K562 (cell line): ENCODE measurements at regions not wholly inside any gene's neighbourhood (a gene's known extent, or its start where the extent isn't known, plus 50 kb on each side); places are given as distances from the start of the nearest gene placed in this dataset.

Source experiments
- ATAC-seq: fragments of 200-7000 bp; cut with Tn5 transposase; 3 replicates; pipeline ENCODE4 v1.9.1; 2020; ENCODE audit warnings: moderate library complexity
- BruUV-seq: library from RNA; stranded (reverse); fragments of 400-500 nt; replicated peaks from 2 replicates; lab custom pipeline; 2021; lab: Mats Ljungman, UMichigan
- CTCF ChIA-PET: fragments of 300-600 bp; formaldehyde crosslinking; extraction: SDS; loops from one replicate; lab custom pipeline; 2021; ENCODE audit warnings: low intra/inter-chr PET ratio; lab: Yijun Ruan, JAX
- POLR2A ChIA-PET: fragments of 300-600, 350-650 bp; sonication (Branson Sonifier 250); formaldehyde crosslinking; extraction: SDS; loops from one replicate; lab custom pipeline; 2021; ENCODE audit warnings: antibody characterized with exemption, inconsistent platforms; lab: Yijun Ruan, JAX
- DNase-seq, 4 experiments: peaks; one replicate each; pipeline versions ENCODE4 v3.0.0 to v3.0.0-alpha.2; 2011 to 2018; ENCODE audit warnings: low spot score in 3 of 4, mixed read lengths in 3 of 4; ENCODE audit errors: extremely low read depth in 1 of 4
- FAIRE-seq: peaks from 2 replicates; lab custom pipeline; 2011; peaks lifted over from hg19 to GRCh38; lab: Jason Lieb, UNC
- H2AFZ ChIP-seq: 2 replicates; pipeline ENCODE4 v1.6.0; 2011; ENCODE audit warnings: low read depth, low read length, control low read depth, inconsistent platforms
- H3K27ac ChIP-seq: fragments of 200-600 bp; 3 replicates; pipeline ENCODE4 v1.8.0; 2011; ENCODE audit warnings: low read depth, mild to moderate bottlenecking, control low read depth, inconsistent platforms, low read length, moderate library complexity, mixed read lengths; ENCODE audit errors: extremely low read depth
- H3K27me3 ChIP-seq, 2 experiments: fragments of 300-600 bp in 1 of 2; 2 replicates in 1 of 2; 3 replicates in 1 of 2; pipeline versions ENCODE4 v1.6.0 to v1.8.0; 2011; ENCODE audit warnings: inconsistent platforms in 2 of 2, low read length in 2 of 2, mild to moderate bottlenecking in 1 of 2, mixed read lengths in 1 of 2, moderate library complexity in 1 of 2; ENCODE audit not compliant: control insufficient read depth in 2 of 2, insufficient read depth in 2 of 2
- H3K36me3 ChIP-seq: fragments of 300-600 bp; 3 replicates; pipeline ENCODE4 v1.8.0; 2011; ENCODE audit warnings: mild to moderate bottlenecking, low read length, inconsistent platforms; ENCODE audit not compliant: control insufficient read depth, insufficient read depth
- H3K4me1 ChIP-seq, 2 experiments: fragments of 200-600 bp in 1 of 2; replicated peaks in 1 of 2; 2 replicates in 1 of 2; 3 replicates in 1 of 2; pipeline versions ENCODE4 v1.5.1 to v1.8.0; 2011; ENCODE audit warnings: inconsistent platforms in 2 of 2, low read length in 2 of 2, mild to moderate bottlenecking in 1 of 2, mixed read lengths in 1 of 2, moderate library complexity in 1 of 2; ENCODE audit not compliant: control insufficient read depth in 2 of 2, insufficient read depth in 2 of 2
- H3K4me2 ChIP-seq: 2 replicates; pipeline ENCODE4 v1.6.1; 2011; ENCODE audit warnings: low read length, control low read depth, inconsistent platforms, mixed read lengths; ENCODE audit not compliant: insufficient read depth
- H3K4me3 ChIP-seq: fragments of 200-600 bp; sonication (generic), shearing (Covaris generic); 2 replicates; pipeline ENCODE4 v1.5.1; 2016; ENCODE audit warnings: control low read depth, inconsistent platforms
- H3K79me2 ChIP-seq: fragments of 200-600 bp; 3 replicates; pipeline ENCODE4 v1.8.0; 2011; ENCODE audit warnings: low read length, inconsistent platforms; ENCODE audit not compliant: control insufficient read depth, insufficient read depth
- H3K9ac ChIP-seq, 2 experiments: 2 replicates each; pipeline versions ENCODE4 v1.6.0 to v1.6.1; 2011; ENCODE audit warnings: low read depth in 2 of 2, low read length in 2 of 2, control low read depth in 1 of 2, inconsistent platforms in 1 of 2, mild to moderate bottlenecking in 1 of 2, mixed read lengths in 1 of 2; ENCODE audit not compliant: insufficient read depth in 1 of 2
- H3K9me1 ChIP-seq: one replicate; pipeline ENCODE4 v1.6.0; 2011; ENCODE audit warnings: inconsistent platforms, mild to moderate bottlenecking, low read length, moderate library complexity; ENCODE audit not compliant: control insufficient read depth, insufficient read depth
- H3K9me3 ChIP-seq: replicated peaks from 2 replicates; pipeline ENCODE4 v1.5.1; 2011; ENCODE audit warnings: low read depth, low read length, inconsistent platforms; ENCODE audit not compliant: control insufficient read depth, insufficient read depth
- H4K20me1 ChIP-seq: replicated peaks from 2 replicates; pipeline ENCODE4 v1.6.1; 2011; ENCODE audit warnings: low read length, inconsistent platforms, mixed read lengths; ENCODE audit not compliant: control insufficient read depth, insufficient read depth
- BDP1 ChIP-seq: IDR thresholded peaks from 3 replicates; pipeline ENCODE4 v1.6.1; 2011; ENCODE audit not compliant: insufficient read length, insufficient read depth
- CTBP1 ChIP-seq: fragments of 450-650 bp; IDR thresholded peaks from 2 replicates; pipeline ENCODE4 v1.6.1; 2016; ENCODE audit warnings: borderline replicate concordance
- GABPA ChIP-seq: fragments of 200-800 bp; sonication (Bioruptor generic); conservative IDR thresholded peaks from 2 replicates; pipeline ENCODE4 v1.6.1; 2016; ENCODE audit warnings: low read depth, missing genetic modification characterization, missing compliant biosample characterization
- HOXB6 ChIP-seq: fragments of 250-450 bp; sonication (Bioruptor Pico); IDR thresholded peaks from 2 replicates; pipeline ENCODE4 v1.5.1; 2022; ENCODE audit warnings: mild to moderate bottlenecking, borderline replicate concordance
- KDM1A ChIP-seq, 2 experiments: fragments of 450-650 bp; IDR thresholded peaks; 2 replicates each; pipeline ENCODE4 v1.6.1; 2016; ENCODE audit warnings: mild to moderate bottlenecking in 2 of 2
- KLF6 ChIP-seq: fragments of 250-450 bp; sonication (Bioruptor Pico); IDR thresholded peaks from 2 replicates; pipeline ENCODE4 v1.4.0; 2020; ENCODE audit warnings: mild to moderate bottlenecking, moderate library complexity, borderline replicate concordance
- LARP7 ChIP-seq: fragments of 450-650 bp; IDR thresholded peaks from 2 replicates; pipeline ENCODE4 v1.6.1; 2016
- PCBP2 ChIP-seq: fragments of 200-400 bp; formaldehyde crosslinking; IDR thresholded peaks from 2 replicates; pipeline ENCODE4 v1.6.1; 2018; ENCODE audit warnings: low read length, low read depth, mild to moderate bottlenecking, moderate library complexity; ENCODE audit not compliant: poor library complexity, severe bottlenecking
- SREBF2 ChIP-seq: sonication (generic); formaldehyde crosslinking; IDR thresholded peaks from 2 replicates; pipeline ENCODE4 v1.4.0; 2020; ENCODE audit warnings: mild to moderate bottlenecking, missing genetic modification reagents
- ZFPM2 ChIP-seq: fragments of 250-450 bp; sonication (Bioruptor Pico); IDR thresholded peaks from 2 replicates; pipeline ENCODE4 v1.5.1; 2022; ENCODE audit warnings: mild to moderate bottlenecking
- ZNF140 ChIP-seq: fragments of 250-450 bp; sonication (Bioruptor Pico); IDR thresholded peaks from 2 replicates; pipeline ENCODE4 v1.8.0; 2021; ENCODE audit warnings: moderate library complexity, mild to moderate bottlenecking, inconsistent platforms
- ZNF41 ChIP-seq: fragments of 250-450 bp; sonication (Bioruptor Pico); conservative IDR thresholded peaks from 2 replicates; pipeline ENCODE4 v1.4.0; 2020; ENCODE audit warnings: mild to moderate bottlenecking
- ZNF785 ChIP-seq: fragments of 250-450 bp; sonication (Bioruptor Pico); IDR thresholded peaks from 2 replicates; pipeline ENCODE4 v1.4.0; 2020; ENCODE audit warnings: mild to moderate bottlenecking
- WGBS: fragments of 100-300 bp; shearing (Covaris generic); methylation state at CpG from one replicate; pipeline ENCODE4 v1.1.6; 2016; ENCODE audit warnings: low coverage, mixed read lengths; ENCODE audit not compliant: insufficient coverage; ENCODE audit errors: missing lambda C conversion rate; 5-methylcytosine and 5-hydroxymethylcytosine counted together
- in situ Hi-C: fragments of 300-500 bp; cut with MboI; formaldehyde crosslinking; loops from 4 replicates; pipeline ENCODE4 v1.15.0; 2018; ENCODE audit warnings: inconsistent platforms, mixed read lengths
- intact Hi-C: fragments of 100-400 bp; cut with micrococcal nuclease; formaldehyde crosslinking; loops from 2 replicates; pipeline ENCODE4 v1.14.2; 2022
- TF ChIP-seq, protein P1 (sequence below): sonication (generic); formaldehyde crosslinking; IDR thresholded peaks from 2 replicates; pipeline ENCODE4 v1.8.1; 2023; ENCODE audit warnings: mild to moderate bottlenecking, missing genetic modification reagents
- TF ChIP-seq, protein P2 (sequence below): fragments of 250-450 bp; sonication (Bioruptor Pico); IDR thresholded peaks from 2 replicates; pipeline ENCODE4 v1.8.0; 2021; ENCODE audit warnings: borderline replicate concordance, mild to moderate bottlenecking, moderate library complexity; ENCODE audit not compliant: poor library complexity, severe bottlenecking

DNA sequence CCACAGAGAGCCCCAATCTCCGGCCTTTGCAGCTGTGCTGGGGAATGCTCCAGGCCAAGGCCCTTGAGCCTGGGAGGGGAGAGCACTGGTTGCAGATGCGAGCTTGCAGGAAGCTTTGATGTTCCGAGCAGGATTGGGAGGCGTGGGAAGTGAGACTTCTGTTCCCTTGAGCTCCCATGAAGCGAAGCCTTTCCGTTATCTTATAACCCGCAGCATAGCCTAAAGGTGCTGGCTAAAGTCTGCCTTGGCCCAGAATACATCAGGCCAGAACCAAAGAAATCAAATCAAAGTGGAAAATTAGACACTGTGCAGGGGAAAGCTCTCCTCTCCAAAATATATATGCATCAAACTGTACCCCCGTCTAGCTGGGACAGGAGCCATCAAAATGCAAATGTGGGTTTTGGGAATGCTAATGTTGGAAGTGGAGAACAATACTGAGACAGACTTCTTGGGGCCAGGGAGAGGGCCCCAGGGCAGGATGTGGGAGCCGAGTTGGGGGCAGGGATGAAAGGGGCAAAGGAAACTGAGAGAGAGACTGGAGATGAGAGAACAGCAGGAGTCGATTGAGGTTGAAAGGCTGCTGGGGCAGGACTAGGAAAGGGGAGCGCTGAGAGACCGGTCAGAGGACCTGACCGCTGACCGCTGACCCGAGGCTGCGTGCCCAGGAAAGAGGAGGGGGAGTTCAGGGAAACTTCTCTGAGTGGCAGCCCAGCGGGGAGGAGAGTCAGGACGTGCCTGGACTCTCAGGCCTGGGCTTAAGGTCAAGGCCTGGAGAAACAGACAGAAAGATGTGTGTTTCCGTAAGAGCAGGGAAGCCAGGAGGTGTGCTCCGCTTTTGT, 152.2 kb upstream of the PARP11 start:
- intact Hi-C loops, result no loop called here
- no peaks in the 10 kb centered on the region for H3K9me1 ChIP-seq
- WGBS, result under 1% methylated on average over 17 of the region's 20 CpGs
- no TSS peak for BruUV-seq
- FAIRE-seq, result no peak
- no peaks in the 10 kb centered on the region for H3K36me3 ChIP-seq
- DNase-seq, result no peak
- no peak overlapping the region for H3K9ac ChIP-seq
- ChIA-PET CTCF (no interaction called here), POLR2A (no interaction called here)
- no peaks in the 10 kb centered on the region for H3K4me1 ChIP-seq
- H3K27ac ChIP-seq, result no peak overlapping the region
- peaks cover 2 to 42% of the 10 kb centered on the region in 2 experiments; a peak in 3 of 5 replicates for H3K27me3 ChIP-seq
- H4K20me1 ChIP-seq, result no peaks in the 10 kb centered on the region
- H3K79me2 ChIP-seq, result no peaks in the 10 kb centered on the region
- no peak for ATAC-seq
- H2AFZ ChIP-seq, result no peak overlapping the region
- no peak for TF ChIP-seq LARP7
- TF ChIP-seq KLF6, result no peak
- TF ChIP-seq, all 486 proteins: peak for 0
- Histone ChIP-seq H3K9me3 (no peaks in the 10 kb centered on the region), H3K4me3 (no peak overlapping the region), H3K4me2 (no peak overlapping the region)
- in situ Hi-C loops, result no loop called here

DNA sequence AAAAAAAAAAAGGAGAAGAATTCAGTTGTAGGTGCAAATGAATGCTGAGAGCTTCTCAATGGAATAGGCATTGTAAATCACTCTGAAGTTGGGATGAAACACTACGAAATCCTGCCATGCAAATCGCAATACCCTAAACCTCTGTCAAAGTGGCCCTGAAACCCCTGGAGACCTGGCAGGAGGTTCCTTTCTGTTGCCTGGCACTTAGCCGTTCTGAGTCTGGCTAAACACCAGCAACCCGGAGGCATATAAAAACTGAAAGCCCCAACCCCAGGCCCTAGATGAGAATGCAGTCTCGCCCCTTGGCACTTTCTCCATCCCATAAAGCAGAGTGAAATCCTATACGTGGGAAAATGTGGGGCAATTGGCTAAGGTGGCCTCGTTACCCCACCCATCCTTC, 151.5 kb upstream of the PARP11 start:
- H3K4me1 ChIP-seq, result no peaks in the 10 kb centered on the region
- H3K27ac ChIP-seq, result no peak overlapping the region
- peaks cover 2 to 39% of the 10 kb centered on the region in 2 experiments; a peak in 3 of 5 replicates for H3K27me3 ChIP-seq
- BruUV-seq, result no TSS peak
- H3K36me3 ChIP-seq, result no peaks in the 10 kb centered on the region
- ATAC-seq, result no peak
- no peaks in the 10 kb centered on the region for H3K9me3 ChIP-seq
- CTCF ChIA-PET, result no interaction called here
- no peak overlapping the region for H3K9ac ChIP-seq
- WGBS, result 0% methylated on average over 6 of the region's 7 CpGs
- POLR2A ChIA-PET, result no interaction called here
- H4K20me1 ChIP-seq, result no peaks in the 10 kb centered on the region
- no peak overlapping the region for H3K4me2 ChIP-seq
- H3K4me3 ChIP-seq, result no peak overlapping the region
- no peak for FAIRE-seq
- in situ Hi-C loops (no loop called here), intact Hi-C loops (no loop called here)
- no peaks in the 10 kb centered on the region for H3K9me1 ChIP-seq
- no peak overlapping the region for H2AFZ ChIP-seq
- no peak for DNase-seq
- H3K79me2 ChIP-seq, result no peaks in the 10 kb centered on the region
- TF ChIP-seq CTBP1 (no peak), KDM1A (IDR thresholded peaks at IDR 0.05) (no peak), GABPA (tag) (no peak), ZFPM2 (CRISPR knock-in tag) (no peak), BDP1 (no peak), ZNF140 (CRISPR knock-in tag) (no peak), ZNF785 (CRISPR knock-in tag) (no peak), PCBP2 (no peak), ZNF41 (CRISPR knock-in tag) (no peak), SREBF2 (CRISPR knock-in tag) (no peak), HOXB6 (CRISPR knock-in tag) (no peak)
- TF ChIP-seq, protein P1, sequence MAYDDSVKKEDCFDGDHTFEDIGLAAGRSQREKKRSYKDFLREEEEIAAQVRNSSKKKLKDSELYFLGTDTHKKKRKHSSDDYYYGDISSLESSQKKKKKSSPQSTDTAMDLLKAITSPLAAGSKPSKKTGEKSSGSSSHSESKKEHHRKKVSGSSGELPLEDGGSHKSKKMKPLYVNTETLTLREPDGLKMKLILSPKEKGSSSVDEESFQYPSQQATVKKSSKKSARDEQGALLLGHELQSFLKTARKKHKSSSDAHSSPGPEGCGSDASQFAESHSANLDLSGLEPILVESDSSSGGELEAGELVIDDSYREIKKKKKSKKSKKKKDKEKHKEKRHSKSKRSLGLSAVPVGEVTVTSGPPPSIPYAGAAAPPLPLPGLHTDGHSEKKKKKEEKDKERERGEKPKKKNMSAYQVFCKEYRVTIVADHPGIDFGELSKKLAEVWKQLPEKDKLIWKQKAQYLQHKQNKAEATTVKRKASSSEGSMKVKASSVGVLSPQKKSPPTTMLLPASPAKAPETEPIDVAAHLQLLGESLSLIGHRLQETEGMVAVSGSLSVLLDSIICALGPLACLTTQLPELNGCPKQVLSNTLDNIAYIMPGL (CRISPR knock-in tag), result no peak
- TF ChIP-seq, protein P2, sequence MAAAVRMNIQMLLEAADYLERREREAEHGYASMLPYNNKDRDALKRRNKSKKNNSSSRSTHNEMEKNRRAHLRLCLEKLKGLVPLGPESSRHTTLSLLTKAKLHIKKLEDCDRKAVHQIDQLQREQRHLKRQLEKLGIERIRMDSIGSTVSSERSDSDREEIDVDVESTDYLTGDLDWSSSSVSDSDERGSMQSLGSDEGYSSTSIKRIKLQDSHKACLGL (CRISPR knock-in tag), result no peak
